Endothelial cell of umbilical vein (primary cell): ENCODE measurements at regions not wholly inside any gene's neighbourhood (a gene's known extent, or its start where the extent isn't known, plus 50 kb on each side); places are given as distances from the start of the nearest gene placed in this dataset.

Experiments
- CTCF ChIP-seq, 2 donors: IDR thresholded peaks; 1 replicate in 1 of 2; 2 replicates in 1 of 2; pipeline ENCODE4 v1.5.1; 2011; ENCODE audit warnings: low read length in 2 of 2, mild to moderate bottlenecking in 2 of 2, moderate library complexity in 2 of 2, control low read depth in 1 of 2, inconsistent platforms in 1 of 2, low read depth in 1 of 2; ENCODE audit not compliant: insufficient read depth in 1 of 2; ENCODE audit errors: extremely low read depth in 1 of 2
- EZH2 ChIP-seq: IDR thresholded peaks from 2 replicates; pipeline ENCODE4 v1.6.1; 2012; ENCODE audit warnings: borderline replicate concordance, low read depth, mild to moderate bottlenecking, moderate library complexity, low read length, inconsistent platforms; ENCODE audit not compliant: severe bottlenecking
- MAX ChIP-seq: IDR thresholded peaks from 2 replicates; pipeline ENCODE4 v1.6.1; 2011; ENCODE audit not compliant: insufficient read depth, insufficient read length
- POLR2A ChIP-seq: IDR thresholded peaks from 2 replicates; pipeline ENCODE4 v1.6.1; 2012; ENCODE audit warnings: low read depth, mild to moderate bottlenecking, control low read depth, low read length
- POLR2AphosphoS5 ChIP-seq: IDR thresholded peaks from 2 replicates; pipeline ENCODE4 v1.6.1; 2012; ENCODE audit warnings: low read depth, mild to moderate bottlenecking, control low read depth, low read length, moderate library complexity; ENCODE audit not compliant: insufficient read depth

- TF ChIP-seq POLR2AphosphoS5: no peak
- no peak for TF ChIP-seq CTCF (IDR thresholded peaks at IDR 0.05; ENCODE audit: extremely low read depth in 1 of 2, insufficient read depth in 1 of 2, low read depth in 1 of 2, low read length in 2 of 2)
- TF ChIP-seq EZH2: no peak
- no peak for TF ChIP-seq POLR2A
- no peak for TF ChIP-seq MAX
These were observed 144.0 kb upstream of the KCND3 start for GRCh38 chr1:112133487-112133886.
